ENCODE measurements at regions not wholly inside any gene's neighbourhood (a gene's known extent, or its start where the extent isn't known, plus 50 kb on each side); places are given as distances from the start of the nearest gene placed in this dataset.

DNA sequence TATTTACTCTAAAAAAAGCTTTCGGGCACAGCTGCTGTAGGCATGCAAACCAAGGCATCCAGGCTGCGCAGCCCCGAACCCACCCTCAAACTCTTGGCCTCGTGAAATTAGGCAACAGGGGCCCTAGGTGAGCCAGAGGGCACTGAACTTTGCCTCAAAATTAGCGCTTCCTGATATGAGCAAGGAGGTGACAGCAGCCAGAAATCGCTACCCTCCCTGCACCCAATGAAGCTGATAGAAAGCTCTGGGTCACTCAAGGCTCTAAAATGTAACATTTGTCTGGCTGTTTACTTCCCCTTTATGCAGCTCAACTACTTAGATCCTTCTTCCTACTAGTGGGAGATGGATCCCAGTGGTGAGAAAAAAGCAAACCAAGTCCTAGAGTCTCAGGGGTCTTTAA is 61.8 kb downstream of the PITPNM2 start:
- TF ChIP-seq, protein P1, sequence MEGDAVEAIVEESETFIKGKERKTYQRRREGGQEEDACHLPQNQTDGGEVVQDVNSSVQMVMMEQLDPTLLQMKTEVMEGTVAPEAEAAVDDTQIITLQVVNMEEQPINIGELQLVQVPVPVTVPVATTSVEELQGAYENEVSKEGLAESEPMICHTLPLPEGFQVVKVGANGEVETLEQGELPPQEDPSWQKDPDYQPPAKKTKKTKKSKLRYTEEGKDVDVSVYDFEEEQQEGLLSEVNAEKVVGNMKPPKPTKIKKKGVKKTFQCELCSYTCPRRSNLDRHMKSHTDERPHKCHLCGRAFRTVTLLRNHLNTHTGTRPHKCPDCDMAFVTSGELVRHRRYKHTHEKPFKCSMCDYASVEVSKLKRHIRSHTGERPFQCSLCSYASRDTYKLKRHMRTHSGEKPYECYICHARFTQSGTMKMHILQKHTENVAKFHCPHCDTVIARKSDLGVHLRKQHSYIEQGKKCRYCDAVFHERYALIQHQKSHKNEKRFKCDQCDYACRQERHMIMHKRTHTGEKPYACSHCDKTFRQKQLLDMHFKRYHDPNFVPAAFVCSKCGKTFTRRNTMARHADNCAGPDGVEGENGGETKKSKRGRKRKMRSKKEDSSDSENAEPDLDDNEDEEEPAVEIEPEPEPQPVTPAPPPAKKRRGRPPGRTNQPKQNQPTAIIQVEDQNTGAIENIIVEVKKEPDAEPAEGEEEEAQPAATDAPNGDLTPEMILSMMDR (optimal IDR thresholded peaks at IDR 0.05 in 1 of 3, IDR thresholded peaks at IDR 0.05 in 1 of 3, conservative IDR thresholded peaks at IDR 0.05 in 1 of 3; ENCODE audit: extremely low read depth in 1 of 3, insufficient read depth in 2 of 3, low read length in 3 of 3) = no peak
- TF ChIP-seq EZH2 (IDR thresholded peaks at IDR 0.05; ENCODE audit: low read length) = no peak
